GM12878 (cell line): ENCODE measurements at regions not wholly inside any gene's neighbourhood (a gene's known extent, or its start where the extent isn't known, plus 50 kb on each side); places are given as distances from the start of the nearest gene placed in this dataset.

ENCODE experiments used
- ATAC-seq: fragments of 200-7000 bp; cut with Tn5 transposase; 3 replicates; pipeline ENCODE4 v1.9.1; 2020; ENCODE audit warnings: mild to moderate bottlenecking, moderate library complexity
- BruUV-seq: library from RNA; stranded (reverse); fragments of 400-500 nt; replicated peaks from 2 replicates; lab custom pipeline; 2021; lab: Mats Ljungman, UMichigan
- CTCF ChIA-PET: fragments of 300-600 bp; sonication (Branson Sonifier 250); formaldehyde crosslinking; extraction: SDS; loops from one replicate; lab custom pipeline; 2021; ENCODE audit warnings: inconsistent platforms; lab: Yijun Ruan, JAX
- POLR2A ChIA-PET: fragments of 350-600 bp; formaldehyde crosslinking; extraction: SDS; loops from one replicate; lab custom pipeline; 2021; ENCODE audit warnings: inconsistent platforms; lab: Charles Lee
- RAD21 ChIA-PET: fragments of 300-600 bp; sonication (Branson Sonifier 250); formaldehyde crosslinking; loops from one replicate; lab custom pipeline; 2023; ENCODE audit warnings: antibody characterized with exemption; ENCODE audit not compliant: unreplicated experiment; lab: Charles Lee
- SMC1A ChIA-PET: fragments of 300-600 bp; sonication (Branson Sonifier 250); formaldehyde crosslinking; loops from one replicate; lab custom pipeline; 2023; ENCODE audit not compliant: unreplicated experiment, uncharacterized antibody; lab: Charles Lee
- DNase-seq: peaks from one replicate; pipeline ENCODE4 v3.0.0-alpha.2; 2011; ENCODE audit warnings: low read depth, low spot score
- FAIRE-seq: peaks from 3 replicates; lab custom pipeline; 2011; peaks lifted over from hg19 to GRCh38; lab: Jason Lieb, UNC
- H2AFZ ChIP-seq: 2 replicates; pipeline ENCODE4 v1.6.0; 2011; ENCODE audit warnings: low read depth, low read length, control low read depth; ENCODE audit not compliant: control insufficient read depth
- H3K27ac ChIP-seq: 2 replicates; pipeline ENCODE4 v1.5.1; 2011; ENCODE audit warnings: control low read depth; ENCODE audit not compliant: control insufficient read depth, insufficient read depth
- H3K27me3 ChIP-seq, 2 experiments: replicated peaks in 1 of 2; 2 replicates each; pipeline versions ENCODE4 v1.6.0 to v1.6.1; 2011; ENCODE audit warnings: low read length in 1 of 2; ENCODE audit not compliant: control insufficient read depth in 2 of 2, insufficient read depth in 2 of 2
- H3K36me3 ChIP-seq, 2 experiments: 2 replicates each; pipeline ENCODE4 v1.5.1; 2011; ENCODE audit warnings: low read length in 1 of 2; ENCODE audit not compliant: control insufficient read depth in 2 of 2, insufficient read depth in 2 of 2
- H3K4me1 ChIP-seq: 2 replicates; pipeline ENCODE4 v1.6.1; 2011; ENCODE audit warnings: mild to moderate bottlenecking, low read length, moderate library complexity, mixed read lengths; ENCODE audit not compliant: control insufficient read depth, insufficient read depth
- H3K4me2 ChIP-seq: 2 replicates; pipeline ENCODE4 v1.6.0; 2011; ENCODE audit warnings: control low read depth; ENCODE audit not compliant: control insufficient read depth, insufficient read depth
- H3K4me3 ChIP-seq: fragments of 200-600 bp; sonication (generic); 2 replicates; pipeline ENCODE4 v1.5.1; 2016
- H3K79me2 ChIP-seq: 2 replicates; pipeline ENCODE4 v1.6.0; 2011; ENCODE audit warnings: low read length; ENCODE audit not compliant: control insufficient read depth, insufficient read depth
- H3K9ac ChIP-seq: 2 replicates; pipeline ENCODE4 v1.8.0; 2011; ENCODE audit warnings: low read length, control low read depth, mixed read lengths; ENCODE audit not compliant: control insufficient read depth, insufficient read depth
- H3K9me3 ChIP-seq: replicated peaks from 3 replicates; pipeline ENCODE4 v1.5.1; 2011; ENCODE audit warnings: mild to moderate bottlenecking, low read length; ENCODE audit not compliant: control insufficient read depth, insufficient read depth
- H4K20me1 ChIP-seq: 2 replicates; pipeline ENCODE4 v1.6.0; 2011; ENCODE audit not compliant: control insufficient read depth, insufficient read depth
- POLR2AphosphoS2 ChIP-seq: IDR thresholded peaks from 2 replicates; pipeline ENCODE4 v1.6.1; 2011; ENCODE audit warnings: low read depth, mild to moderate bottlenecking, low read length, improper control_type of control experiment, moderate library complexity
- WGBS: methylation state at CpG from one replicate; pipeline ENCODE4 v1.1.6; 2016; ENCODE audit warnings: low lambda C conversion rate; ENCODE audit not compliant: insufficient replicate concordance, insufficient coverage; ENCODE audit errors: missing lambda C conversion rate; 5-methylcytosine and 5-hydroxymethylcytosine counted together
- in situ Hi-C: fragments of 300-500 bp; cut with MboI; formaldehyde crosslinking; loops from 9 replicates; pipeline ENCODE4 v1.14.3; 2018; ENCODE audit warnings: mixed read lengths
- intact Hi-C: fragments of 100-400 bp; cut with micrococcal nuclease; formaldehyde crosslinking; loops from one replicate; pipeline ENCODE4 v1.14.2; 2022; ENCODE audit not compliant: unreplicated experiment
- TF ChIP-seq, protein P1 (sequence below): fragments of 150-350 bp; IDR thresholded peaks from 2 replicates; pipeline ENCODE4 v1.6.1; 2016; ENCODE audit warnings: low read depth, low read length
- TF ChIP-seq, protein P2 (sequence below): IDR thresholded peaks from 2 replicates; pipeline ENCODE4 v1.6.1; 2012; ENCODE audit warnings: low read depth, low read length, improper control_type of control experiment

DNA sequence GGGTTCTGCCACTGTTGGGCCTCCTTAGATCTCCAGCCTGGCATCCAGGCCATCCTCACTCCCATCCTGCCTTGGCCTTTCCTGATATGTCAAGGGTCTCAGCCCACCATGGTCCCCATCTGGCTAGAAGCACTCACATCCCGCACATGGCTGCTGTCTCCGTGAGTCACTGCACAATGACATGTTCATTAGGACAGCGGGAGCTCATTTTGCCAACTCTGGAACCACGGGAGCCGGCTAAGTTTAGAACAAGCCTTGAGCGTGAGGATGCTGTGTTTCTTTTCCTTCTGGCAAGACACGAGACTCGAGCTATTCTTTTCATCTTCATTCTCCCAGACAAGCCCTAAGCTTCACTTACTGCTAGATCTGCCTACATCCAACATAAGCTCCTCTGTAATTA, 65.7 kb upstream of the KSR1 start:
- peaks cover 2% of the 10 kb centered on the region; the same call in 2 of the 3 replicates for H3K9me3 ChIP-seq
- TF ChIP-seq, protein P1, sequence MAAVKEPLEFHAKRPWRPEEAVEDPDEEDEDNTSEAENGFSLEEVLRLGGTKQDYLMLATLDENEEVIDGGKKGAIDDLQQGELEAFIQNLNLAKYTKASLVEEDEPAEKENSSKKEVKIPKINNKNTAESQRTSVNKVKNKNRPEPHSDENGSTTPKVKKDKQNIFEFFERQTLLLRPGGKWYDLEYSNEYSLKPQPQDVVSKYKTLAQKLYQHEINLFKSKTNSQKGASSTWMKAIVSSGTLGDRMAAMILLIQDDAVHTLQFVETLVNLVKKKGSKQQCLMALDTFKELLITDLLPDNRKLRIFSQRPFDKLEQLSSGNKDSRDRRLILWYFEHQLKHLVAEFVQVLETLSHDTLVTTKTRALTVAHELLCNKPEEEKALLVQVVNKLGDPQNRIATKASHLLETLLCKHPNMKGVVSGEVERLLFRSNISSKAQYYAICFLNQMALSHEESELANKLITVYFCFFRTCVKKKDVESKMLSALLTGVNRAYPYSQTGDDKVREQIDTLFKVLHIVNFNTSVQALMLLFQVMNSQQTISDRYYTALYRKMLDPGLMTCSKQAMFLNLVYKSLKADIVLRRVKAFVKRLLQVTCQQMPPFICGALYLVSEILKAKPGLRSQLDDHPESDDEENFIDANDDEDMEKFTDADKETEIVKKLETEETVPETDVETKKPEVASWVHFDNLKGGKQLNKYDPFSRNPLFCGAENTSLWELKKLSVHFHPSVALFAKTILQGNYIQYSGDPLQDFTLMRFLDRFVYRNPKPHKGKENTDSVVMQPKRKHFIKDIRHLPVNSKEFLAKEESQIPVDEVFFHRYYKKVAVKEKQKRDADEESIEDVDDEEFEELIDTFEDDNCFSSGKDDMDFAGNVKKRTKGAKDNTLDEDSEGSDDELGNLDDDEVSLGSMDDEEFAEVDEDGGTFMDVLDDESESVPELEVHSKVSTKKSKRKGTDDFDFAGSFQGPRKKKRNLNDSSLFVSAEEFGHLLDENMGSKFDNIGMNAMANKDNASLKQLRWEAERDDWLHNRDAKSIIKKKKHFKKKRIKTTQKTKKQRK: no peak
- TF ChIP-seq, protein P2, sequence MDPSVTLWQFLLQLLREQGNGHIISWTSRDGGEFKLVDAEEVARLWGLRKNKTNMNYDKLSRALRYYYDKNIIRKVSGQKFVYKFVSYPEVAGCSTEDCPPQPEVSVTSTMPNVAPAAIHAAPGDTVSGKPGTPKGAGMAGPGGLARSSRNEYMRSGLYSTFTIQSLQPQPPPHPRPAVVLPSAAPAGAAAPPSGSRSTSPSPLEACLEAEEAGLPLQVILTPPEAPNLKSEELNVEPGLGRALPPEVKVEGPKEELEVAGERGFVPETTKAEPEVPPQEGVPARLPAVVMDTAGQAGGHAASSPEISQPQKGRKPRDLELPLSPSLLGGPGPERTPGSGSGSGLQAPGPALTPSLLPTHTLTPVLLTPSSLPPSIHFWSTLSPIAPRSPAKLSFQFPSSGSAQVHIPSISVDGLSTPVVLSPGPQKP: no peak
- no peak for TF ChIP-seq POLR2AphosphoS2
- TF ChIP-seq, all 136 proteins: peak for 0
- no peak overlapping the region for H2AFZ ChIP-seq
- H3K4me1 ChIP-seq: no peaks in the 10 kb centered on the region
- intact Hi-C loops (no loop called here), in situ Hi-C loops (no loop called here)
- H3K36me3 ChIP-seq: no peaks in the 10 kb centered on the region
- ChIA-PET CTCF (interaction anchor here (1.0 to 1.5 kb wide), 3 partner anchors 8 to 209 kb away, joined by 4 to 9 read pairs (median 5); no protein-coding TSS in a partner anchor), RAD21 (interaction anchor here (0.8 kb wide), 1 partner anchor 210 kb away, joined by 4 read pairs; no protein-coding TSS in a partner anchor), SMC1A (no interaction called here), POLR2A (no interaction called here)
- 81% methylated on average over 8 of the region's 8 CpGs for WGBS
- no peaks in the 10 kb centered on the region for H4K20me1 ChIP-seq
- BruUV-seq: no TSS peak
- FAIRE-seq (no peak), DNase-seq (no peak), ATAC-seq (no peak)
- no peak overlapping the region for H3K27ac ChIP-seq
- H3K27me3 ChIP-seq: no peaks in the 10 kb centered on the region; a peak in 1 of 4 replicates
- H3K9ac ChIP-seq: no peak overlapping the region
- no peak overlapping the region for H3K4me2 ChIP-seq
- H3K79me2 ChIP-seq: no peaks in the 10 kb centered on the region
- H3K4me3 ChIP-seq: no peak overlapping the region
